IPS-18a (cell line): ENCODE measurements at regions not wholly inside any gene's neighbourhood (a gene's known extent, or its start where the extent isn't known, plus 50 kb on each side); places are given as distances from the start of the nearest gene placed in this dataset.

Source experiments
- H3K27ac ChIP-seq: one replicate; pipeline ENCODE4 v1.5.1; 2013; ENCODE audit warnings: low read length
- H3K27me3 ChIP-seq: one replicate; pipeline ENCODE4 v1.6.1; 2013; ENCODE audit warnings: mild to moderate bottlenecking, low read length; ENCODE audit not compliant: control insufficient read depth, insufficient read depth
- H3K36me3 ChIP-seq: one replicate; pipeline ENCODE4 v1.6.1; 2013; ENCODE audit warnings: low read depth, low read length; ENCODE audit not compliant: control insufficient read depth
- H3K4me1 ChIP-seq: one replicate; pipeline ENCODE4 v1.6.1; 2013; ENCODE audit warnings: low read depth, low read length; ENCODE audit not compliant: control insufficient read depth
- H3K4me3 ChIP-seq: one replicate; pipeline ENCODE4 v1.5.1; 2013; ENCODE audit warnings: low read length
- H3K9ac ChIP-seq: one replicate; pipeline ENCODE4 v1.6.1; 2013; ENCODE audit warnings: mild to moderate bottlenecking, low read length, moderate library complexity
- H3K9me3 ChIP-seq: one replicate; pipeline ENCODE4 v1.6.1; 2013; ENCODE audit warnings: low read depth, low read length; ENCODE audit not compliant: control insufficient read depth

DNA sequence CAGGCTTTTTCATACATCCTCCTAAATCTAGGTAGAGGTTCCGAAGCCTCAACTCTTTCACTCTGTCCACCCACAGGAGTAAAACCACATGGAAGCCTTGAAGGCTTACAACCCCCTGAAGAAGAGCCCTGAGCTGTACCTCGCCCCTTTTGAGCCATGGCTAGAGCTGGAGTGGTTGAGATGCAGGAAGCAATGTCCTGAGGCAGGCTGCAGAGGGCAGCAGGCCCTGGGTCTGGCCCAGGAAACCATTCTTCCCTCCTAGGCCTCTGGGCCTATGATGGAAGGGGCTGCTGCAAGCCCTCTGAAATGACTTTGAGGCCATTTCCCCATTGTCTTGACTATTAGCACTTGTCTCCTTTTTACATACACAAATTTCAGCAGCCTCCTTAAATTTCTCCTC, 1503.0 kb downstream of the KCNT2 start:
- H3K36me3 ChIP-seq, result no peaks in the 10 kb centered on the region
- no peaks in the 10 kb centered on the region for H3K4me1 ChIP-seq
- H3K4me3 ChIP-seq, result no peak overlapping the region
- H3K9me3 ChIP-seq, result no peaks in the 10 kb centered on the region
- no peak overlapping the region for H3K27ac ChIP-seq
- H3K9ac ChIP-seq, result no peak overlapping the region
- no peaks in the 10 kb centered on the region for H3K27me3 ChIP-seq

DNA sequence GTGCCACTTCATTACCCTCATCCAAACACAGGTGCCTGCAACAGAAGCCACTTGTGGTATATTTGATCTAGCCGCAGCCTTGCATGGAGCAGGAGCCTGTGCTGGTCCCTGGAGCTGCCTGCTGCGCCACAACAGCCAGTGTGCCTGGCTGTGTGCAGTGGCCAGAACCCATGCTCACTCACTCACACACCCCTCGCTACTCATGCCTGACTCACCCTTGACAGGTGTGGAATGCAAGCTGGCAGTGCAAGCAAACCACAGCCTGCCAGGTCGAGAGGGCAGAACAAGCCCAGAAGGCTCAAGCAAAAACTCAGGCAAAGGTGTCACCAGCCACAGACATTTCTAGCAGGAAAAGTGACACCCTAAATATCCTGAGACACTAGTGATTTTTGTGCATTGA, 1510.9 kb downstream of the KCNT2 start:
- Histone ChIP-seq H3K36me3 (no peaks in the 10 kb centered on the region), H3K4me1 (no peaks in the 10 kb centered on the region), H3K4me3 (no peak overlapping the region), H3K27me3 (no peaks in the 10 kb centered on the region), H3K27ac (no peak overlapping the region), H3K9ac (no peak overlapping the region), H3K9me3 (no peaks in the 10 kb centered on the region)

DNA sequence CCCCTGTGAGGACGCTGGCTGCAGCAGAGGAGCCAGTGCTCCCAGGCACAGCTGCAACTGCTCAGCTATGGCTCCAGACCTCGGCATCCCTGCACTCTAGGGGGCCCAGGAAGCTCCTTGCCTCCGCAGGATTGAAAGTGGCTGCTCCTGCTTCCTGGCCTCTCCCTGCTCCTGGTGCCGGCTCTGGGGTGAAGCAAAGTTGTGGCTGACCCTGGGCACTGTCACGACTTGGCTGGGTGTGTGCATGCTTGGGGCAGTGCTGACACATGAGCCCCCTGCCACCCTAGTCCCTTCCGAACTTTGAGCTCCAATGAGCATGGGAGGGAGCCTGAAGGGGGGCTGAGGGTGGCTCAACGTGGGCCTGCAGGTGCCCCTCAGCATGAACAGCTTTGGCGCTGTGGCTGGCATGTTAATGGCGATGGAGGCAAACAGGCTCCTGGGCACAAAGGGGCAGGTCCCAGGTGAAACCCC, 1512.2 kb downstream of the KCNT2 start:
- no peaks in the 10 kb centered on the region for H3K36me3 ChIP-seq
- no peaks in the 10 kb centered on the region for H3K9me3 ChIP-seq
- no peak overlapping the region for H3K4me3 ChIP-seq
- no peaks in the 10 kb centered on the region for H3K4me1 ChIP-seq
- H3K9ac ChIP-seq, result no peak overlapping the region
- no peaks in the 10 kb centered on the region for H3K27me3 ChIP-seq
- no peak overlapping the region for H3K27ac ChIP-seq

DNA sequence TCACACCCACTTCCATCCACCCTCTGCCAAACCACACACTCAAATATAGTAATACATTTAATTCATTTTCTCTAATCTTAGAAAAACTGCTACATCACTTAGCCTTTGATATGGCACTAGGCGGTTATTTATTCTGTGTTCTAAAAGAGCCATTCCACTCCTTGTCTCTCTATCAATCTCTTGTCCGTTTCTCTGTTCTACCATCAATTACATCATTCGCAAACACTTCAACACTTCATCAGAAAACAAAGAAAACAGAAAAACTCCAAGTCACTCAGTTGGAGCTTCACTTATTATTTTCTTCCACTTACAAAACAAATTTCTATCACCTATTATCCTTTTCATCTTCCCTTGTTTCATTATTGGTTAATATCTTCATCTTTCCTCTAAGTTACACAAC, 1523.0 kb downstream of the KCNT2 start:
- Histone ChIP-seq H3K27me3 (no peaks in the 10 kb centered on the region), H3K9ac (no peak overlapping the region), H3K4me1 (no peaks in the 10 kb centered on the region), H3K36me3 (no peaks in the 10 kb centered on the region), H3K27ac (no peak overlapping the region), H3K4me3 (no peak overlapping the region), H3K9me3 (no peaks in the 10 kb centered on the region)

DNA sequence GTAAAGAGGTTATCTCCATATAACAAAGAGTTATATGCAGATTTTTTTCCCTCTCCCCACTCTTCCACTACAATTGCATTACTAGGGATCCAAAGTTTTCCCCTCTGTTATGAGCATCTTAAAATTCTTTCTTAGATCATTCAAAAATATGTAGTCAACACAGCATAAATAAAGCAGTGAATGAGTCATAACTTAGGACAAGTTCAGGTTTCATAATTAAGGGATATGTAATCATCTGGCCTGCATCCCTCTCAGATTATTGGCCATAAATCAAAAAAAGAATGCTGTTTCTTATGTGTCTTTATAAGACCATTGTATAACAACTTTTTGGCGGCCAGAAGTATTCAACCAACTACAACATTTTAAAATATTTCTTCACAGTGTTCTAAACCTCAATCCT, 1526.1 kb downstream of the KCNT2 start:
- H3K27ac ChIP-seq, result no peak overlapping the region
- H3K9ac ChIP-seq, result no peak overlapping the region
- H3K36me3 ChIP-seq, result no peaks in the 10 kb centered on the region
- H3K4me3 ChIP-seq, result no peak overlapping the region
- no peaks in the 10 kb centered on the region for H3K27me3 ChIP-seq
- no peaks in the 10 kb centered on the region for H3K9me3 ChIP-seq
- no peaks in the 10 kb centered on the region for H3K4me1 ChIP-seq

DNA sequence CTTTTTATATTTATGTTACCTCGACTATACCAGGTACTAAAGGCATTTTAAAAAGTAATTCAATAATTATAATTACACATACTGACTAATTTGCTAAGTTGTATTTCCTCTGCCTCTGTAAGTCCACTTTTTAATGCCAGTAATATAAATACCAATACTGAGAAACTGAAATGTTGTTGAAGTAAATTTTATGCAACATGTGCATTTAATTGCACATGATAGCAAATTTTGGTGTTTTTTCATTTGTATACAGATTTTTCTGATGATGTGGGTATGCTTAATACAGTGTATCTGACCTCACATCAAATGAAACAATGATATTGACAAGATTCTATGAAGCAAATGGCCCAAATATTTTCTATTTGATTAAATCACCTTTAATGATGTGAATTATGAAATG, 1531.6 kb downstream of the KCNT2 start:
- H3K9me3 ChIP-seq, result no peaks in the 10 kb centered on the region
- H3K4me1 ChIP-seq, result no peaks in the 10 kb centered on the region
- no peak overlapping the region for H3K27ac ChIP-seq
- H3K36me3 ChIP-seq, result no peaks in the 10 kb centered on the region
- H3K27me3 ChIP-seq, result no peaks in the 10 kb centered on the region
- H3K4me3 ChIP-seq, result no peak overlapping the region
- no peak overlapping the region for H3K9ac ChIP-seq

DNA sequence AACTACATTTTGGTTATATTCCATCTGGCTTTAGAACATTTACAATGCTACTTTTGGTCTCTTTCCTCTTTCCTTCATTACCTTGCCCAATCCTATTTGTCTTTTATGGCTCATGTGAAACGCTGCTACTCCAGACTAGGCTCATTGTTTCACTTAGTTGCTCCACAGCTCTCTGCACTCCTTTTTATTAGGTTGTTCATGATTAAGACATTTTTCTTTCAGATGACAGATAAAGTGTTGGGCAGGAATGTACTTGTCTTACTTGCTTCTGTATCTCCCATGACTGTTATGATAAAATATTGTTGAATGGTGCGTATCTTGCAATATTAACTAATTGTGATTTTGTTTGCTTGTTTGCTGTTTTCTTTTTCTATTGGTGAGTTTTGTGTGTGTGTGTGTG, 1532.3 kb downstream of the KCNT2 start:
- Histone ChIP-seq H3K9ac (no peak overlapping the region), H3K4me1 (no peaks in the 10 kb centered on the region), H3K36me3 (no peaks in the 10 kb centered on the region), H3K27me3 (no peaks in the 10 kb centered on the region), H3K9me3 (no peaks in the 10 kb centered on the region), H3K4me3 (no peak overlapping the region), H3K27ac (no peak overlapping the region)

DNA sequence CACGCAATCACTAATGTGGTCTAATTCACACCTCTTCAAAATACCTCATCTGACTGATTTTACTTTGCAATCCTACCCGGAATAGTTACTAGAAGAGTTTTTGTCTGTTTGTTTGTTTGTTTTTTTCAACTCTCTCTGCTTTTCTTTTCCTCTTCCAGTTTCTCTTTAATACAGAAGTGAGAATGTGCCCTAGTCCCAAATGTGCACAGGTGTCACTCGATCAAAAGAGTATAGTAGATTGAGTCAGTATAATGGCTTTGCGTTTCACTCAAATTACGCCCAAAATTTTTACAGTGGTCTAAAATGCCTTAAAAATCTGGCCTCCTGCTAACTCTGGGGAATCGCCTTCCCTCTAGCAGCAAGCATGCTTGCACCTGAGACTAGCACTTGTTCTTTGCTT, 1536.8 kb downstream of the KCNT2 start:
- Histone ChIP-seq H3K9me3 (no peaks in the 10 kb centered on the region), H3K27me3 (no peaks in the 10 kb centered on the region), H3K9ac (no peak overlapping the region), H3K27ac (no peak overlapping the region), H3K4me3 (no peak overlapping the region), H3K4me1 (no peaks in the 10 kb centered on the region), H3K36me3 (no peaks in the 10 kb centered on the region)

DNA sequence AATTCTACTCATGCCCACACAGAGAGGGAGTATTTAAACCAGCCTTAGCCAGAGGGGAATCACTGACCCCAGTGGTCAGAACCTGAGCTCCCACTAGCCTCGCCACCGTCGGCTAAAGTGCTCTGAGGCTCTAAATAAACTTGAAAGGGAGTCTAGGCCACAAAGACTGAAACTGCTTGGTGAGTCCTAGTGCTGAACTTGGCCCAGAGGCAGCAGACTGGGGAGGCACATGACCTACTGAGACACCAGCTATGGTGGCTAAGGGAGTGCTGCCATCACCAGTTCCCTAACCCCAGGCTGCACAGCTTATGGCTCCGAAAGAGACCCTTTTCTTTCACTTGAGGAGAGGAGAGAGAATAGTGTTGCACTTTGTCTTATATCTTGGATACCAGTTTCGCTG, 1542.8 kb downstream of the KCNT2 start:
- no peaks in the 10 kb centered on the region for H3K4me1 ChIP-seq
- no peaks in the 10 kb centered on the region for H3K9me3 ChIP-seq
- no peak overlapping the region for H3K27ac ChIP-seq
- H3K36me3 ChIP-seq, result no peaks in the 10 kb centered on the region
- H3K27me3 ChIP-seq, result no peaks in the 10 kb centered on the region
- no peak overlapping the region for H3K9ac ChIP-seq
- H3K4me3 ChIP-seq, result no peak overlapping the region

DNA sequence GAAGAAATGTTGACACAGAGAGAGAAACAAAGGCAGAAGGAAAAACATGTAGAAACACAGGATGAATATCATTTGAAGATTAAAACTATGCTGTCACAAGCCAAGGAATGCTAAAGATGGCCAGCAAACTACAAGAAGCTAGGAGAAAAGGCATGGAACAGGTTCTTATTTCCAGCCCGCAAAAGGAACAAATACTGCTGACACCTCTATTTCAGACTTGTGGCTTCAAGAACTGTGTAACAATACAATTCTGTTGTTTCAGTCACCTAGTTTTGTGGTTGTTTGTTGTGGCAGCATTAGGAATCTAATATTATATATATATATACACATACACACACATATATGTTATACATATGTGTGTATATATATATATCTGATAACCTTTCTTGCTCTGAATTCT, 1543.9 kb downstream of the KCNT2 start:
- Histone ChIP-seq H3K4me3 (no peak overlapping the region), H3K27me3 (no peaks in the 10 kb centered on the region), H3K36me3 (no peaks in the 10 kb centered on the region)

DNA sequence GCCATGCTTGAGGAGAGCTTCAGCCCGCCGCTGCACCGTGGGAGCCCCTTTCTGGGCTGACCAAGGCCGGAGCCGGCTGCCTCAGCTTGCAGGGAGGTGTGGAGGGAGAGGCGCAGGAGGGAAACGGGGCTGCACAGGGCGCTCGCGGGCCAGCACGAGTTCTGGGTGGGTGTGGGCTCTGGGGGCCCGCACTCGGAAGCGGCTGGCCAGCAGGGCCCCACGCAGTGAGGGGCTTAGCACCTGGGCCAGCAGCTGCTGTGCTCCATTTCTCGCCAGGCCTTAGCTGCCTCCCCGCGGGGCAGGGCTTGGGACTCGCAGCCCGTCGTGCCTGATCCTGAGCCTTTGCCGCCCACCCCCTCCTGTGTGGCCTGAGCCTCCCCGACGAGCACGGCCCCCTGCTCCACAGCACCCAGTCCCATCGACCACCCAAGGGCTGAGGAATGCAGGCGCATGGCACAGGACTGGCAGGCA, 1554.0 kb downstream of the KCNT2 start:
- Histone ChIP-seq H3K36me3 (no peaks in the 10 kb centered on the region), H3K27ac (no peak overlapping the region), H3K4me3 (no peak overlapping the region), H3K4me1 (no peaks in the 10 kb centered on the region), H3K27me3 (no peaks in the 10 kb centered on the region), H3K9me3 (no peaks in the 10 kb centered on the region), H3K9ac (no peak overlapping the region)

More for the DNA sequence above, 1543.9 kb downstream of the KCNT2 start:
- no peak overlapping the region for H3K27ac ChIP-seq
- no peak overlapping the region for H3K9ac ChIP-seq
- no peaks in the 10 kb centered on the region for H3K9me3 ChIP-seq
- no peaks in the 10 kb centered on the region for H3K4me1 ChIP-seq

DNA sequence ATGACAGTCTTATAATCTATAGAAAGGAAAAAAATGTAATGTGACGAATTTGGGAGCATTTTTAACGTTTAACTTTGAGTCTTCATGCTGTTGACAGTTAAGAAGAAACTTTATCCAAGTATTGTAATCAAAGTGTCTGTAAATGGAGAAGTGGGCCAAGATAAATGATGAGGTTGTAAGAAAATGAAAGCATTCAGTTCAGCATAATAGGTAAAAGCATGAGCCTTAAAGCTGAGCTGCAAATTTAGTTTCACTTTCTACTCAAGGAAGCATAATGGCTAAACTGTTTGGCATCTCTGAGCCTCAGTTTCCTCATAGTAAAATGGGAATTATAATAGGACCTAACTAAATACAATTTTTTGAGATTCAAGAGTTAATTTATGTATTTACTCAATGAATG, 1554.8 kb downstream of the KCNT2 start:
- H3K9ac ChIP-seq, result no peak overlapping the region
- no peaks in the 10 kb centered on the region for H3K4me1 ChIP-seq
- H3K4me3 ChIP-seq, result no peak overlapping the region
- no peaks in the 10 kb centered on the region for H3K36me3 ChIP-seq
- no peaks in the 10 kb centered on the region for H3K27me3 ChIP-seq
- H3K9me3 ChIP-seq, result no peaks in the 10 kb centered on the region
- no peak overlapping the region for H3K27ac ChIP-seq
